ENCODE measurements at regions not wholly inside any gene's neighbourhood (a gene's known extent, or its start where the extent isn't known, plus 50 kb on each side); places are given as distances from the start of the nearest gene placed in this dataset.

DNA sequence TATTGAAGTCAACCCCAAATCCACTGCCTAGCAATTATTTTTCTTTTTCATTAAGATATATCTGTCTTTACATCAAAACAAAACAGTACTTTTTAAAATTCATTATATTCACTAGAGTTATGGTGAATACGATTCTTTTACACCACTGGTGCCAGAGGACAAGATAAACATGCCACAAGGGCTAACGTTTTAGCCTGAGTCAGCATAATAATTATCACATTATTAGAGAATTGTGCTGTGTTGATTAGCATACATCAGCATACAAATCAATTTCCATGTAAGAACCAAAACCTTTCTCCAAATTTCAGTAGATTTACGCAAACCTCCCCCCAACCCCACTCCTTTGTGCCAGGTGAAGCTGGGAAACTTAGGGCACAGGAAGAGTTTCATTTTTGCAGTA is 131.1 kb upstream of the TMEM106B start:
- Histone ChIP-seq H3K4me1 (no peaks in the 10 kb centered on the region), H3K27ac (no peak overlapping the region), H3K36me3 (no peaks in the 10 kb centered on the region), H3K27me3 (no peaks in the 10 kb centered on the region), H3K4me3 (no peak overlapping the region), H3K9me3 (no peaks in the 10 kb centered on the region)
- DNase-seq, result no peak
- ATAC-seq, result no peak
- 50% methylated on average over 3 of the region's 3 CpGs for WGBS (ENCODE audit: insufficient coverage, low coverage, low lambda C conversion rate, missing lambda C conversion rate)
- intact Hi-C loops (cut with DNase I), result no loop called here
- TF ChIP-seq POLR2A (IDR thresholded peaks at IDR 0.05), result no peak
- TF ChIP-seq, protein P1, sequence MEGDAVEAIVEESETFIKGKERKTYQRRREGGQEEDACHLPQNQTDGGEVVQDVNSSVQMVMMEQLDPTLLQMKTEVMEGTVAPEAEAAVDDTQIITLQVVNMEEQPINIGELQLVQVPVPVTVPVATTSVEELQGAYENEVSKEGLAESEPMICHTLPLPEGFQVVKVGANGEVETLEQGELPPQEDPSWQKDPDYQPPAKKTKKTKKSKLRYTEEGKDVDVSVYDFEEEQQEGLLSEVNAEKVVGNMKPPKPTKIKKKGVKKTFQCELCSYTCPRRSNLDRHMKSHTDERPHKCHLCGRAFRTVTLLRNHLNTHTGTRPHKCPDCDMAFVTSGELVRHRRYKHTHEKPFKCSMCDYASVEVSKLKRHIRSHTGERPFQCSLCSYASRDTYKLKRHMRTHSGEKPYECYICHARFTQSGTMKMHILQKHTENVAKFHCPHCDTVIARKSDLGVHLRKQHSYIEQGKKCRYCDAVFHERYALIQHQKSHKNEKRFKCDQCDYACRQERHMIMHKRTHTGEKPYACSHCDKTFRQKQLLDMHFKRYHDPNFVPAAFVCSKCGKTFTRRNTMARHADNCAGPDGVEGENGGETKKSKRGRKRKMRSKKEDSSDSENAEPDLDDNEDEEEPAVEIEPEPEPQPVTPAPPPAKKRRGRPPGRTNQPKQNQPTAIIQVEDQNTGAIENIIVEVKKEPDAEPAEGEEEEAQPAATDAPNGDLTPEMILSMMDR (IDR thresholded peaks at IDR 0.05), result no peak

DNA sequence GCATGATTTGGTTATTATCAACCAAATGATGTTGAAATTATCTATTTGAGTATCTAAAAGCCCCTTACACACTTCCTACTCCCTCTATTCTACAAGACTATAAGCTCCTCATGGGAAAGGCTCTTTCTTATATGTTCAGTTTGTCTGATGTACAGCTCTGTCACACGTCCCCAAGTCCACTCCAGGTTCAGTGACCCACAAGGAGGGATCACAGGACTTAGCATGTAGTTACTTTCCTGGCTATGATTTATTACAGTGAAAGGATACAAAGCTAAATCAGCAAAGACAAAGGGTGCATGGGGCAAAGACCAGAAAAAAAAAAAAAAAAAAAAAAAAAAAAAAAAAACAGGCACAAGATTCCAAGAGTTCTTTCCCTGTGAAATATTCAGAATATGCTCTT is 125.6 kb upstream of the TMEM106B start:
- no peak for ATAC-seq
- intact Hi-C loops (cut with DNase I), result no loop called here
- Histone ChIP-seq H3K27ac (no peak overlapping the region), H3K27me3 (no peaks in the 10 kb centered on the region), H3K4me3 (no peak overlapping the region), H3K9me3 (no peaks in the 10 kb centered on the region), H3K4me1 (no peaks in the 10 kb centered on the region), H3K36me3 (no peaks in the 10 kb centered on the region)
- DNase-seq, result no peak
- 21% methylated on average over 1 of the region's 1 CpG for WGBS (ENCODE audit: insufficient coverage, low coverage, low lambda C conversion rate, missing lambda C conversion rate)
- TF ChIP-seq, protein P1 (IDR thresholded peaks at IDR 0.05), result no peak
- no peak for TF ChIP-seq POLR2A (IDR thresholded peaks at IDR 0.05)

DNA sequence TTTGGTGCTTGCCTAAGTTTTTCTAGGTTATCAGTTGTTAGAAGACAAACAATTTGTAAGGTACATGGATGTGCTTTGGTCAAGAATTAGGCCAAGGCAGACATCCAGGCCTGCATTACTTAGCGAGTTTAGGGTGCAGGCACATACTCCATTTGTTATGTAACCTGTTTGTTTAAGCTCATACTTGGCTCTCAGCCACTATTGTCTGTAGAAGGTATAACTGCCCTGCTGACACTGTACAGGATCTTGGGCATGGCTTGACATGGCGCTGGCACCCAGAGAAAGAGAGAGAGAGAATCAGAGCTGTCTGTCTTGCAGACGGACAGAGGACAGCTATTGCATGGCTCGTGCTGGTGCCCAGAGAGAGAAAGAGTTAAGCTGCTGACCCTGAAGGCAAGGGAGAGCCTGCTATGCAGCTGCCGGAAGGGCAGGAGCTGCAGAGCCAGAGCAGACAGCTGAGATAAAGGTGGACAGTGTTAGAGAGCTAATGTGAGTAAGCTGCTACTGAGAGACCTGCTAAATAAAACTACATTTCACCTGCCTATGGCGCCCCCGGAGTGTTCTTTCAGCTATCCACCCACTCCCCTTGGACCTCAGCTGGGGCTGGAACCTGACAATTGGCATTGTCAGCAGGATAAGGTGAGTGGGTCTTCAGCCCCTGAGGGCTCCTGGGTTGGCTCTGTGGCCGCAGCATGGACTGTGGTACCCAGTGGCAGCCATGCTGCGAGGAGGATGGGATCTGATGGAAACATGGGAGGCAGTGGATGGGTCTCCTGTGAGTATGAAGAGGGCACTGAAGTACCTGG is 120.9 kb upstream of the TMEM106B start:
- WGBS (ENCODE audit: insufficient coverage, low coverage, low lambda C conversion rate, missing lambda C conversion rate), result 57% methylated on average over 4 of the region's 9 CpGs
- H3K9me3 ChIP-seq, result no peaks in the 10 kb centered on the region
- DNase-seq (no peak), ATAC-seq (peak in 1 of 4 donors; percentile 51)
- H3K36me3 ChIP-seq, result no peaks in the 10 kb centered on the region
- no peak overlapping the region for H3K27ac ChIP-seq
- intact Hi-C loops (cut with DNase I), result no loop called here
- H3K4me1 ChIP-seq, result no peaks in the 10 kb centered on the region
- no peak overlapping the region for H3K4me3 ChIP-seq
- TF ChIP-seq POLR2A (IDR thresholded peaks at IDR 0.05), result no peak
- TF ChIP-seq, protein P1 (IDR thresholded peaks at IDR 0.05), result no peak
- H3K27me3 ChIP-seq, result no peaks in the 10 kb centered on the region

DNA sequence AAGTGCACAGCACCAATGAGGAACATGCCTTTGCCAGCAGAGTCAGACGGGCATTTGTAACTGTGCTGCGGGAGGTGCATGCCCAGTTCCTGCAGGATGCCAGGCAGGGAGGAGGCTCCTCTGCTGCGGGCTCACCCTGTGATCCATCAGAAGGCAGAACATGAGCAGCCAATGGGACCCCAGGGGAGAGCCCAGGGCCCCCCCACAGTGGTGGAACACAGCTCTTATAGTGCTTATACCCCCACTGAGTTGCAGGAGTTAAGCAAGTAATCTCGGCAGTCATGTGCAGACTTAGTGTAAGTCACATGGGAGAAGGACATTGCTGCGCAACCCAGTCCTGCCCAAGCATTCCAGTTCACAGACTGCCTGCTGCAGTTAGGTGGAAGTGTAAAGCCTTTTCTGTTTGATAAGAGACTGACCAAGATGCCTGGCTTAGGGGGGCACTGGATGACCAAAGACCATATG is 120.3 kb upstream of the TMEM106B start:
- no peak for DNase-seq
- H3K27me3 ChIP-seq, result no peaks in the 10 kb centered on the region

More for the DNA sequence above, 120.3 kb upstream of the TMEM106B start:
- ATAC-seq, result peak in 1 of 4 donors; percentile 24
- no peak for TF ChIP-seq POLR2A (IDR thresholded peaks at IDR 0.05)
- TF ChIP-seq, protein P1 (IDR thresholded peaks at IDR 0.05), result no peak
- H3K4me1 ChIP-seq, result no peaks in the 10 kb centered on the region
- 68% methylated on average over 2 of the region's 5 CpGs for WGBS (ENCODE audit: insufficient coverage, low coverage, low lambda C conversion rate, missing lambda C conversion rate)
- no peaks in the 10 kb centered on the region for H3K36me3 ChIP-seq
- no peaks in the 10 kb centered on the region for H3K9me3 ChIP-seq
- intact Hi-C loops (cut with DNase I), result no loop called here
- H3K27ac ChIP-seq, result no peak overlapping the region
- H3K4me3 ChIP-seq, result no peak overlapping the region

Measured in right lobe of liver (tissue), 6 donors.